Panc1 (cell line): ENCODE measurements at regions not wholly inside any gene's neighbourhood (a gene's known extent, or its start where the extent isn't known, plus 50 kb on each side); places are given as distances from the start of the nearest gene placed in this dataset.
"Not testable (repeated sequence)": the region's sequence is repeated elsewhere in the genome, so short reads cannot be mapped to it uniquely, and the experiment has no call there.

Experiments used
- ATAC-seq: fragments of 200-7000 bp; cut with Tn5 transposase; 2 replicates; pipeline ENCODE4 v1.9.1; 2020; ENCODE audit warnings: mild to moderate bottlenecking, moderate library complexity
- BruUV-seq: library from RNA; stranded (reverse); fragments of 400-500 nt; replicated peaks from 2 replicates; lab custom pipeline; 2021; lab: Mats Ljungman, UMichigan
- CTCF ChIA-PET: fragments of 300-600 bp; sonication (Branson Sonifier 250); formaldehyde crosslinking; loops from one replicate; lab custom pipeline; 2022; ENCODE audit warnings: antibody characterized with exemption; lab: Charles Lee
- POLR2A ChIA-PET: fragments of 300-600 bp; sonication (Branson Sonifier 250); formaldehyde crosslinking; loops from one replicate; lab custom pipeline; 2022; ENCODE audit warnings: antibody characterized with exemption; lab: Charles Lee
- DNase-seq: peaks from one replicate; pipeline ENCODE4 v3.0.0-alpha.2; 2010; ENCODE audit warnings: low read depth, low spot score
- H3K27ac ChIP-seq: 2 replicates; pipeline ENCODE4 v1.5.1; 2011; ENCODE audit warnings: mild to moderate bottlenecking, low read length, inconsistent platforms
- H3K27me3 ChIP-seq: fragments of 200-500 bp; sonication (Bioruptor generic); 2 replicates; pipeline ENCODE4 v1.6.0; 2014; ENCODE audit warnings: low read length, inconsistent platforms; ENCODE audit not compliant: control insufficient read depth, insufficient read depth
- H3K36me3 ChIP-seq: fragments of 200-500 bp; sonication (Bioruptor generic); 2 replicates; pipeline ENCODE4 v1.5.1; 2014; ENCODE audit warnings: inconsistent platforms, mild to moderate bottlenecking, low read length, moderate library complexity; ENCODE audit not compliant: control insufficient read depth, insufficient read depth
- H3K4me1 ChIP-seq: 2 replicates; pipeline ENCODE4 v1.5.1; 2011; ENCODE audit warnings: inconsistent platforms, mild to moderate bottlenecking, low read length, moderate library complexity; ENCODE audit not compliant: control insufficient read depth, insufficient read depth
- H3K4me3 ChIP-seq, 2 experiments: 2 replicates each; pipeline ENCODE4 v1.5.1; 2011 to 2012; ENCODE audit warnings: low read depth in 2 of 2, low read length in 2 of 2, mild to moderate bottlenecking in 2 of 2, inconsistent platforms in 1 of 2, moderate library complexity in 1 of 2
- H3K9me3 ChIP-seq: fragments of 200-500 bp; sonication (Bioruptor generic); 2 replicates; pipeline ENCODE4 v1.5.1; 2014; ENCODE audit warnings: low read depth, mild to moderate bottlenecking, inconsistent platforms, low read length, moderate library complexity; ENCODE audit not compliant: control insufficient read depth, insufficient read depth
- CTCF ChIP-seq: fragments of 450-650 bp; IDR thresholded peaks from 2 replicates; pipeline ENCODE4 v1.5.1; 2017; ENCODE audit warnings: mild to moderate bottlenecking
- POLR2AphosphoS5 ChIP-seq: IDR thresholded peaks from 2 replicates; pipeline ENCODE4 v1.6.1; 2012; ENCODE audit warnings: mild to moderate bottlenecking, low read depth, low read length, moderate library complexity
- REST ChIP-seq, 2 experiments: IDR thresholded peaks; 2 replicates each; pipeline ENCODE4 v1.6.1; 2011 to 2012; ENCODE audit warnings: low read depth in 2 of 2, control low read depth in 1 of 2, low read length in 1 of 2, mild to moderate bottlenecking in 1 of 2, moderate library complexity in 1 of 2; ENCODE audit not compliant: insufficient read depth in 1 of 2
- SIN3A ChIP-seq: IDR thresholded peaks from 2 replicates; pipeline ENCODE4 v1.6.1; 2012; ENCODE audit warnings: low read depth, mild to moderate bottlenecking, low read length, moderate library complexity, borderline replicate concordance; ENCODE audit not compliant: insufficient read depth
- TCF7L2 ChIP-seq: IDR thresholded peaks from 2 replicates; pipeline ENCODE4 v1.6.1; 2011; ENCODE audit warnings: mild to moderate bottlenecking, low read depth, low read length, inconsistent platforms
- in situ Hi-C: cut with HindIII; loops from 2 replicates; pipeline ENCODE4 v1.10.0; 2016; ENCODE audit warnings: low sequenced_read_pairs, low pct_unique_long_range_greater_than_20kb
- intact Hi-C: fragments of 100-400 bp; cut with micrococcal nuclease; formaldehyde crosslinking; loops from one replicate; pipeline ENCODE4 v1.10.0; 2022; ENCODE audit not compliant: unreplicated experiment

DNA sequence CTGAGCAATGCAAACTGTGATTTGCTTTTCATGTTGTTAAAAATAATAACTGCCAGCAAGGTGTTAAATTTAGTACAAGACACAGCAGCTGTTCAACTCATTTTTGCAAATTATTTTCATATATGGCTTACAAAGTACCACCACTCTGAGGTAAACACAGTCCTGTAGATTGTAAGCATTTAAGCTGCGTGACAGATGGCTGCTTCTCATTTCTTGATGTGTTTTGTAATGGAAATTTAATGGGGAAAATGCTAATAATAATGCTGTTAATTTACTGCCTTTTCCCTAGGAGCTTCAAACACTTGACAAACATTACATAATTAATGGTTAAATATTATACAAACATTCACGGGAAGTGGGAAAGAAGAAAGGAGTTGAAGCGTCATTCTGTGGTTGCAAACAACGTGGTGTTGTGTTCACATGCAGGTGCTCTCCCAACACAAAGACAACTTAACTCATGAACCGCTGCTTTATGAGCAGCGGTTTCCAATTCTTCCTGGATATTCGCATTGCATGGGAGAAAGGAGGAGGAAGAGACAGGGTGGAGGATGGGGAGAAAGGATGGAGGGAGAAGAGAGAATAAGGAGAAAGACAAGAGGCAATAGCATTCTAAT, 236.8 kb upstream of the VCX start:
- TF ChIP-seq TCF7L2: no peak
- in situ Hi-C loops (no loop called here), intact Hi-C loops (no loop called here)
- Histone ChIP-seq H3K27me3 (no peaks in the 10 kb centered on the region), H3K27ac (no peak overlapping the region), H3K4me1 (no peaks in the 10 kb centered on the region), H3K4me3 (no peak overlapping the region), H3K9me3 (no peaks in the 10 kb centered on the region), H3K36me3 (no peaks in the 10 kb centered on the region)
- DNase-seq: no peak
- ChIA-PET POLR2A (no interaction called here), CTCF (no interaction called here)
- ATAC-seq: no peak
- BruUV-seq: no TSS peak

- TF ChIP-seq SIN3A: no peak
- TF ChIP-seq TCF7L2: no peak
- TF ChIP-seq CTCF: no peak
- TF ChIP-seq REST (IDR thresholded peaks at IDR 0.05; ENCODE audit: insufficient read depth in 1 of 2, low read depth in 2 of 2, low read length in 1 of 2): no peak
- no peak for TF ChIP-seq POLR2AphosphoS5
- ChIA-PET POLR2A (no interaction called here), CTCF (no interaction called here)
- ATAC-seq: no peak
- in situ Hi-C loops (no loop called here), intact Hi-C loops (no loop called here)
- BruUV-seq: no TSS peak
- H3K4me1 ChIP-seq: no peaks in the 10 kb centered on the region
- no peak for DNase-seq
- no peak overlapping the region for H3K4me3 ChIP-seq
- no peaks in the 10 kb centered on the region for H3K9me3 ChIP-seq
- no peaks in the 10 kb centered on the region for H3K27me3 ChIP-seq
- no peak overlapping the region for H3K27ac ChIP-seq
- H3K36me3 ChIP-seq: no peaks in the 10 kb centered on the region
Observed at GRCh38 chrX:7603387-7603786, 239.6 kb upstream of the VCX start.

GRCh38 chrX:7596822-7597221, 246.1 kb upstream of the VCX start:
- no peak overlapping the region for H3K27ac ChIP-seq
- H3K4me1 ChIP-seq: no peaks in the 10 kb centered on the region
- no peak for TF ChIP-seq CTCF
- no peak for TF ChIP-seq SIN3A
- TF ChIP-seq TCF7L2: no peak
- no peak for TF ChIP-seq POLR2AphosphoS5
- TF ChIP-seq REST (IDR thresholded peaks at IDR 0.05; ENCODE audit: insufficient read depth in 1 of 2, low read depth in 2 of 2, low read length in 1 of 2): no peak
- H3K36me3 ChIP-seq: no peaks in the 10 kb centered on the region
- DNase-seq (no peak), ATAC-seq (no peak)
- no peak overlapping the region for H3K4me3 ChIP-seq
- H3K27me3 ChIP-seq: no peaks in the 10 kb centered on the region
- BruUV-seq: no TSS peak
- intact Hi-C loops: no loop called here
- CTCF ChIA-PET: no interaction called here
- POLR2A ChIA-PET: no interaction called here
- no peaks in the 10 kb centered on the region for H3K9me3 ChIP-seq
- in situ Hi-C loops: no loop called here

DNA sequence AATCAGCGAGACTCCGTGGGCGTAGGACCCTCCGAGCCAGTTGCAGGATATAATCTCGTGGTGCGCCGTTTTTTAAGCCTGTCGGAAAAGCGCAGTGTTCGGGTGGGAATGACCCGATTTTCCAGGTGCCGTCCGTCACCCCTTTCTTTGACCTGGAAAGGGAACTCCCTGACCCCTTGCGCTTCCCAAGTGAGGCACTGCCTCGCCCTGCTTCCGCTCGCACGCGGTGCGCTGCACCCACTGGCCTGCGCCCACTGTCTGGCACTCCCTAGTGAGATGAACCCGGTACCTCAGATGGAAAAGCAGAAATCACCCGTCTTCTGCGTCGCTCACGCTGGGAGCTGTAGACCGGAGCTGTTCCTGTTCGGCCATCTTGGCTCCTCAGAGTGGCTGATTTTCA, 249.6 kb upstream of the VCX start:
- BruUV-seq, H3K4me3 ChIP-seq, H3K36me3 ChIP-seq, DNase-seq, in situ Hi-C loops, H3K27ac ChIP-seq, ATAC-seq, H3K4me1 ChIP-seq, CTCF ChIA-PET, POLR2A ChIA-PET, H3K27me3 ChIP-seq, intact Hi-C loops, H3K9me3 ChIP-seq: not testable (repeated sequence)
